ENCODE measurements at regions not wholly inside any gene's neighbourhood (a gene's known extent, or its start where the extent isn't known, plus 50 kb on each side); places are given as distances from the start of the nearest gene placed in this dataset.

DNA sequence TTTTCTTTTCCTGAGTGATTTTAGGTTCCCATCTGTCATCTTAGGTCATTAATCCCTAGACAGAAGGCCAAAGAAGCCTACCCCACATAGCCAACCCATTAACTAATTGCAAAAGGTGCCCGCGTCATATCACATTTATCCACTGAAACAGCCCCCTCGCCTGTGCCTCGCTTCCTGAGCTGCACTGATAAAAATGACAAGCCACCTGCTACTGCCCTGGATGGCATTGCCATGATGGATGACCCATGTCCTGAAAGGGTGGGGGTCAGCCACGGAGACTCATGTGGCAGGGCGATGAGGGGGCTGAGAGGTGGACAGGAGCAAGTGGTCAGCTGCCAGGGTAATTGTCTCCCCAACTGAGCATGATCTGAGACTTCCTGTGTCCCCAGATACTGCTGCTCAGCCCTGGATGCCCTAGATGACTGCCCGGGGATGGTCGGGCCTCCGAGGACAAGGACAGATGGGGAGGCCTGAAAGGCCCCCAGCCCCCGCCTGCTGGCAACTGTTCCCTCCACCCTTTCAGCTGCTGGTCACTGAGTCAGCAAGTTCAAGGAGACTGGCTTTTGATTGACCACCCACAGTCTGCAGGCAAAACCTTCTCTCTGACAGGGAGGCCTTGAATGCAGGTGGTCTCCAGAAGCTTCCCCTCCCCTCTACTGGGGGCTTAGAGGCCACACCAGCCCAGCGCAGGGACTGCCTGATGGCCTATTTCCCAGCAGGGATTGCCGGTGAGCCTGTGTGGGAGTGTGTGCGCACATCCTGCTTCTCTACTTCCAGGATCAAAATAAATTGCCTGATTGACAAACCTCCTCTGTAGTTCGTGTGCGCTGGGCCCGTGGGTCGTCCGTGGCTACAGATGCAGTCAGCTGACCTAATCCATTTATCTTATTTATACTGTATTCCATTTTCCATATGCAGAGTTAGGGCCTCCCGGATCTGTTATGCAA lies 496.3 kb downstream of the BCOR start:
- TF ChIP-seq, protein P1, sequence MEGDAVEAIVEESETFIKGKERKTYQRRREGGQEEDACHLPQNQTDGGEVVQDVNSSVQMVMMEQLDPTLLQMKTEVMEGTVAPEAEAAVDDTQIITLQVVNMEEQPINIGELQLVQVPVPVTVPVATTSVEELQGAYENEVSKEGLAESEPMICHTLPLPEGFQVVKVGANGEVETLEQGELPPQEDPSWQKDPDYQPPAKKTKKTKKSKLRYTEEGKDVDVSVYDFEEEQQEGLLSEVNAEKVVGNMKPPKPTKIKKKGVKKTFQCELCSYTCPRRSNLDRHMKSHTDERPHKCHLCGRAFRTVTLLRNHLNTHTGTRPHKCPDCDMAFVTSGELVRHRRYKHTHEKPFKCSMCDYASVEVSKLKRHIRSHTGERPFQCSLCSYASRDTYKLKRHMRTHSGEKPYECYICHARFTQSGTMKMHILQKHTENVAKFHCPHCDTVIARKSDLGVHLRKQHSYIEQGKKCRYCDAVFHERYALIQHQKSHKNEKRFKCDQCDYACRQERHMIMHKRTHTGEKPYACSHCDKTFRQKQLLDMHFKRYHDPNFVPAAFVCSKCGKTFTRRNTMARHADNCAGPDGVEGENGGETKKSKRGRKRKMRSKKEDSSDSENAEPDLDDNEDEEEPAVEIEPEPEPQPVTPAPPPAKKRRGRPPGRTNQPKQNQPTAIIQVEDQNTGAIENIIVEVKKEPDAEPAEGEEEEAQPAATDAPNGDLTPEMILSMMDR (IDR thresholded peaks at IDR 0.05) = no peak
- TF ChIP-seq EP300 (IDR thresholded peaks at IDR 0.05; ENCODE audit: low read depth) = no peak

Data from transverse colon (tissue), 3 donors.